ENCODE measurements at regions not wholly inside any gene's neighbourhood (a gene's known extent, or its start where the extent isn't known, plus 50 kb on each side); places are given as distances from the start of the nearest gene placed in this dataset.

GRCh38 chr6:80967609-80968008 is 784.9 kb downstream of the TENT5A start (continued):
- TF ChIP-seq USF2 (IDR thresholded peaks at IDR 0.05; ENCODE audit: low read length) (no peak), PHF8 (conservative IDR thresholded peaks at IDR 0.05; ENCODE audit: low read depth, low read length) (no peak), POU5F1 (IDR thresholded peaks at IDR 0.05; ENCODE audit: low read depth, low read length) (no peak), BCL11A (IDR thresholded peaks at IDR 0.05; ENCODE audit: low read depth in 2 of 2, low read length in 2 of 2) (no peak), TBP (IDR thresholded peaks at IDR 0.05; ENCODE audit: low read depth, low read length) (no peak)

Data from H1 (cell line).